ENCODE measurements at regions not wholly inside any gene's neighbourhood (a gene's known extent, or its start where the extent isn't known, plus 50 kb on each side); places are given as distances from the start of the nearest gene placed in this dataset.

DNA sequence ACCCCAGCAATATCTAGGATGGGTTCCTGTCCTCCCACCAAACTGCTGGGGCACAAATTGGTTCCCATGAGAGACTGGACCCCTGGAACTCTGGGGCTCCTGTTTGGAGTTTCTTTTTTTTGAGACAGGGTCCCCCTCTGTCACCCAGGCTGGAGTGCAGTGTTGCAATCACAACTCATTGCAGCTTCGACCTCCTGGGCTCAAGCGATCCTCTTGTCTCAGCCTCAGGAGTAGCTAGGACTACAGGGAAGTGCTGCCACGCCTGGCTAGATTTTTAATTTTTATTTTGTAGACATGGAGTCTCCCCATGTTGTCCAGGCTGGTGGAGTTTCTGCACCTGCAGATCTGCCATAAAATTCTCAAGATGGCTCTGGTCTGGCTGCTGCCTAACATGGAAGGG lies 56.3 kb upstream of the BRD7 start:
- no peak for FAIRE-seq
- DNase-seq (ENCODE audit: insufficient read length, low spot score) = no peak

DNA sequence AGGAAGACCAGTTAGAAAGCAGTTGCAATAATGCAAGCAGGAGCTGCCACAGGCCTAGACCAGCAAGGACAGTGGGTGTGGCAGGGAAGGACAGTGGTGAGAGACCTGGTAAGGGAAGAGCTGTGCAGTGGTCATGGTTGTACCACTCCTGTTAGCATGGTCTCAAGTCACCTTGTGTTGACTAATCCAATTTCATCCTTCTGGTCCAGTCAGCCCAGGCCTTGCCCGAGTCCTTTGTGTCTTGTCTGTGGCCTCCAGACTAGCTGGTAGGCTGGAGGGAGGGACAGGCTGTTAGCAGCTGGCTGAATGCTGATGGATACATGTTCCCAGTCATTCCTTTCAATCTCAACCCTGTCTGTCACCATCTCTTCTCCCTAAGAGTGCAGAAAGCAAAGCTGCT lies 54.1 kb upstream of the BRD7 start:
- FAIRE-seq (no peak), DNase-seq (ENCODE audit: insufficient read length, low spot score) (no peak)

DNA sequence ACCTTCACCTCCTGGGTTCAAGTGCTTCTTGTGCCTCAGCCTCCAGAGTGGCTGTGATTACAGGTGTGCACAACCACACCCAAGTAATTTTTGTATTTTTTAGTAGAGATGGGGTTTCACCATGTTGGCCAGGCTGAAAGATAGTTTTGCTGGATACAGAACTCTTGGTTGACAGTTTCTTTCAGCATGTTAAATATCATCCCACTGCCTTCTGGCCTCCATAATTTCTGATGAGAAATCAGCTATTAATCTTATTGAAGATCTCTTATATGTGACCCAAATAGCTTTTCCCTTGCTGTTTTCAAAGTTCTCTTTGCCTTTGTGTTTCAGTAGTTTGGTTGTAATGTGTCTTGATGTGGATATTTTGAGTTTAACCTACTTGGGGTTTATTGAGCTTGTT lies 50.3 kb upstream of the BRD7 start:
- no peak for FAIRE-seq
- DNase-seq (ENCODE audit: insufficient read length, low spot score) = no peak
